UCSD-AML1 (cell line): ENCODE measurements at regions not wholly inside any gene's neighbourhood (a gene's known extent, or its start where the extent isn't known, plus 50 kb on each side); places are given as distances from the start of the nearest gene placed in this dataset.
"Not testable (repeated sequence)": the region's sequence is repeated elsewhere in the genome, so short reads cannot be mapped to it uniquely, and the experiment has no call there.

ENCODE experiments used
- DNase-seq: peaks from one replicate; lab custom pipeline; 2025; ENCODE audit not compliant: unreplicated experiment; lab: John Stamatoyannopoulos, UW

DNA sequence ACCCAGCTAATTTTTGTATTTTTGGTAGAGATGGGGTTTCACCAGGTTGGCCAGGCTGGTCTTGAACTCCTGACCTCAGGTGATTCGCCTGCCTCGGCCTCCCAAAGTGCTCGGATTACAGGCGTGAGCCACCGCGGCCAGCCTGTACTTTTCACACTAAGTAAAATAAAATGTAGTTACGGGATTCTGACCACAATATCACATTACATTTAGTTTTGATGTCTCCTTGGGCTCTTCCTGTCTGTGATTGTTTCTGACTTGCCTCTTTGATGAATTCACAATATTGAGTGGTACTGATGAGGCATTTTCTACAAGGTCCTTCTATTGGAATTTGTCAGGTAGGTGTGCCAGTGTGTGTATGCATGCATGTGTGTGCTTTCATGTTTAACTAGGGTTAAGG lies 658.6 kb upstream of the TMEM132C start:
- not testable (repeated sequence) for DNase-seq

DNA sequence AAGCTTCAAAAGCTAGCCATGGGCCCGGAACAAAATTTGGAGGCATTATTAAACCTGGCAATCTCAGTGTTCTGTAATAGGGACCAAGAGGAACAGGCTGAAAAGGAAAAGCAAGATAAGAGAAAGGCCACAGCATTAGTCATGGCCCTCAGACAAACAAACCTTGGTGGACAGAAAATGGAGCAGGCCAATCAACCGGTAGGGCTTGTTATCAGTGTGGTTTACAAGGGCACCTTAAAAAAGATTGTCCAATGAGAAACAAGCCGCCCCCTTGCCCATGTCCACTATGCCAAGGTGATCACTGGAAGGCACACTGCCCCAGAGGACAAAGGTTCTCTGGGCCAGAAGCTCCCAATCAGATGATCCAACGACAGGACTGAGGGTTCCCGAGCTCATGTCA lies 653.9 kb upstream of the TMEM132C start:
- no peak for DNase-seq

DNA sequence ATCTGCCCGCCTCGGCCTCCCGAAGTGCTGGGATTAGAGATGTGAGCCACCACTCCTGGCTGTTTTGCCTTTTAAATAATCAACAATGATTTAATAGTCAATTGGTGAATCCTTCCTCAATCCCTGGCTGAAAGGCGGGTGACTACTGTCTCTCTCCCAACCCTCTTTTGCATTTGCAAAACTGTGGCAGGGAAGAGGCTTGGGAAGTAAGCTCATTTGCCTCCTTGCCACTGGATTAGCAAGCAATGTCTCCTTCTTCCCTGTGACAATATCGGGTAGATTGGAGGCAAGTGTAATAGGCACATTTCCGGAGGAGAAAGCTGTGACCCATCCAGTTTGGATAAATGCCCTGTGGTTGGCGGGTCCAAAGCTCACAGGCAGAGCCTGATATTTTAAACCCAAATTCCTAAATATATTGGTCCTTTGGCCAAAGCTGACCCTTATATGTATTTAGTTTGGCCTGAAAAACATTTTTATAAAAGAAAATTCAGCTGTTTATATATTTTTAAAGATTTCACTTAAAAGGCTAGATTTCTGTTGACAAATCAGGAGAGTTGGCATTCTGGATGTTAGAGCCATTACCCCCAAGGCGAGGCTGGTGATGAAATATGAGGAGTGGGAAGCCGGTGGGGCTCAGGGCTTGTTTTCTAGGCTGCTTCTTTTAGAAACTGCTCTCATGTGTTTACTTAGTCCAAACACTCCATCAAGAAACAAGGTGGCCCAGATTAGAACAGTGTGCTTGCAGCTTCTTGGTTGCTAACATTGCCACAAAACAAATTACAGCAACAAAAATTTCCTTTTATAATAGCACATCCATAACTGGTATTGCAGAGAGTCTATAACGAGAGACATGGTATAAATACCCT lies 646.9 kb upstream of the TMEM132C start:
- DNase-seq: no peak

DNA sequence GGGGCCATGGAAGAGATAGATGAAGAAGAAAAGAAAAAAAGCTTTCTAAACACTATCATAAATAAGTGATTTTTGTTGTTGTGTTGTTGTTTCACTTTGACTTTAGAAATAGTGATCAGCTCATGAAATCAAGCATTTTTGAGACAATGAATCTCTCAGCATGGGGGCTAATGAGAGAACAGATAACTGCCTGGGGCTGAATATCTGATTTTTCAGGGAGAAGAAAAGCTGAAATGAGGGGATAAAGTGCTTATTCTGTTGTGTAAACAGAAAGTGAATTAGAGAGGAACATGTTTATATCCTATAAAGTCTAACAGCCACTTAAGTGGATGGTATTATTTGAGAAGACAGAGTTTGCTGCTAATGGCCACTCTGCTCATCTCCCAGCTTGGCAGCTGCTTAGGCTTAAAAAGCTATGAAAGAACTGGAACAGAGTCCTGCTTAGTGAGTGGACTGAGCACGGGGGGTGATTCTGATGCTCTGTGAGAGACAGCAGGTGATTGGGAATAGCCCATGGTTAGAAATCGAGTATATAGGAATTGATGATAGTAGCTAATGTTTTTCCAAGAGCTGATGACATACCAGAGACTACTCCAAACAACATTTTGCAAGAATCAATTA lies 646.1 kb upstream of the TMEM132C start:
- DNase-seq: no peak

DNA sequence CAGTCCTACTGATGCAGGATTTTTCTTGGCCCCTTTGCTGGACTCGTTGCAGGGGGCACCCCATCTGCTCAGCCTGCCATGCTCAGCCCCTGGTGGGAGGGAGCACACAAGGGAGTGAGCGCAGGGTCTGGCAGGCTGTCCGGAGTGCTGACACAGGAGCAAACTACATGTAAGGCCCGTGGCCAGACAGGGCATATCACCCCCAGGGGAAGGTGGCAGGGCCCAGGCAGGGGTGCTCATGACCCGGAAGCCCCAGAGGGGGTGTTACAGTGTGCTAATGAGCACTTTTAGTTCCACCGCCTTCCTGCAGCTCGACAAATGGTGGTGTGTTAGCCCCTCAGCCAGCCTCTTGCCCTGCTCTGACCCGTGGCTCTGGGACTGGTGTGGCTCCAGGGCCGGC lies 645.6 kb upstream of the TMEM132C start:
- no peak for DNase-seq

DNA sequence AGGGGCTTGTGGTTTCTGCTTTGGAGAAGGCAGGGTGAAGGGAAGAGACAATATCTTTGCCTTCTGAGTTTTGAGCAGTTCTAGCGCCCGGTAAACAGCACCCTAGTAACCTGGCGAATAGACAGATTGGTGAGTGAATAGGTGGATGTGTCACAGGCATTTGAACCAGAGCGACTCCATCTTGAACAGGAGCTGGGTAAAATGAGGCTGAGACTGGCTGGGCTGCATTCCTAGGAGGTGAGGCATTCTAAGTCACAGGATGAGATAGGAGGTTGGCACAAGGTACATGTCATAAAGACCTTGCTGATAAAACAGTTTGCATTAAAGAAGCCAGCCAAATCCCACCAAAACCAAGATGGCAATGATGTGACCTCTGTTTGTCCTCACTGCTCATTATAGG lies 643.6 kb upstream of the TMEM132C start:
- no peak for DNase-seq

DNA sequence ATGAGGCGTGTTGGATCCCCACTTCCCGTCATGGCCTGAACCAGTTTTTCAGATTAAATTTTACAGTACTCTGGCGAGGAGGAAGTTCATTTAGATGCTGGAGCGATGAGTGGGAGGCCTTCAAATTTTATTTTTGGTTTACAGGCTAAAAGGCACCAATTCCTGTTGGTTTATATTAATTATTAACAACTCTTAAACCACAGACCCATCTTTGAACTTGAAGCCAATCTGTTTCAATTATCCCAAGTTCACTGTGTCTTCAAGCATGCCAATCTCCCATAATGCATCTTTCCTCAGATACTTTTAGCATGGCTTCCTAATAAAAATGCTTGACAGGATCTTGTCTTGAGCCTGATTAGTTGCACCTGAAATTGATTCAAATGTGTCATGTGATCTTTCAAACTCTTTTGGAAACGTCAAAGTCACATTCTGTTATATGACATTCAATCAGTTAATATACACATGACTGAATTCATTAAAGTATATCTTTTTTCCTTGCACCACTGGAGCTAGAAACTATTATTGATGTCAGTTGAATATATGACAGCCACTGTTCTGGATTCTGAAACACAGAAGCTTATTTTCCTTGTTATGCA lies 641.7 kb upstream of the TMEM132C start:
- DNase-seq: no peak

DNA sequence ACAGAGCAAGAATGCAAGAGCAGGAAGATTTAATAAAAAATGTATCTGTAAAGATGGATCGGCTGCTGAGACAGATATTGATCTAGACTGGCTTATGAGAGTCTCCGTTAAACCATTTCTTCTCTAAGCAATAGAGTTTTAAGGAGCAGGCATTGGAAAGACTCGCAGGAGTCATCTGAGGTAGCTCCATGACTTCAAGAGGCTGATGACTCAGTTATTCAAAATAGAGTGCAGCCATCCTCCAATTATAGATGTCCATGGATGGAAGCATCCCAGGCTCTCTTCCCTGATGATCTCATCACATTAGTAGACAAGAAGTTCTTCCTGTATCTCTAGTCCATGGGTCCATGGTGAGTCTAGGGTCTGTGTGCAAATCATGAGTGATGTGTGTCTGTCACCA lies 638.3 kb upstream of the TMEM132C start:
- no peak for DNase-seq

DNA sequence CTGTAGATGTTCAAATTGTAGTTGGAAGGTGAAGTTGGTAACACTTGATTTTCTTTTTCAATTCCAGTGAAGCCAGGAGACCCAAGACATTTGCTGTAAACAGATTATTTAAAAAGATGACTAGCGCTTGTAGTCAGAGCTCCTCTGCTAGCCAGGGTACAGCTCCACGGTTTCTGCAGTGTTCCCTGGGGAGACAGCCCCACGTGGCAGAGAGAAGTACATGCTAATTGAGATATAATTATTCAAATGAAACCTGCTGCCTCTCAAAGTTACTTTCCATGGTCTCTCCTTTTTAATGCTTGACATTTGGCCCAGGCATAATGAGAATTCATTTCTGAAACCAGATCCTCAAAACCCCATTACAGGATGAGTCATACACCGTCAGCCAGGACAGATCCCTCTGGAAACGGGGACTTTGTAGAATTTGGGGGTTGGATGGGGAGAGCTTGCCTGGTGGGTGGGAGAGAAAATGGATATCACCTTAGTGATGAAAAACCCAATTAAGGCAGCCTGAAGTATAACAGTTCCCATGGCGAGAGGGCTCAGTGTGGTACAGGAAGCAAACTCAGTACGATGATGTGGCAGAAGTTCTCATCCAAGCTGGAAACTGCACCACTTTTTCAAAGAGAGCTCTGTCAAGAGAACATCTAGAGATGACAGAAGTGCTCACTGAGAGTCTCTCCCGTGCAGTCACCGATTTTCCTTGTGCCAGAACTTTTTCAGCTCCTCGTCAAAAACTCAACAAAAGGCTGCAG lies 637.7 kb upstream of the TMEM132C start:
- no peak for DNase-seq

DNA sequence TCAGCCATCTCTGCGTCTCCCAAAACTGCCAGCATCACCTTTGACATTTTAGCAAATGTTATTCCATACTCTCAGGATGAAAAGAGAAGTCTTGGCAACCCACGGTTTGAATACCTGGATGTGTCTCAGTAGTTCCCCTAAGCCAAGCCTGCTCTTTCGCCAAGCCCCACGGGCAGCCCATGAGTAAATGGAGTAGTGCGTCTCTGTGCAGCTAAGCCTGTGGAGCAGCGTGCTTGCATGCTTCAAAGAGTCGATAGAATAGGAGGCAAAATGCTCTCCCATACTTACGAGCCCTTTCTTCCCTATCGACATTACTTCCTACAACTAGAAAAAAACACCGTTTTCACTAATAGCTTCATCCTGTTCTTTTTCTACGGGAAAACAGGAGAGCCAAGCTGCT lies 634.5 kb upstream of the TMEM132C start:
- DNase-seq: no peak

DNA sequence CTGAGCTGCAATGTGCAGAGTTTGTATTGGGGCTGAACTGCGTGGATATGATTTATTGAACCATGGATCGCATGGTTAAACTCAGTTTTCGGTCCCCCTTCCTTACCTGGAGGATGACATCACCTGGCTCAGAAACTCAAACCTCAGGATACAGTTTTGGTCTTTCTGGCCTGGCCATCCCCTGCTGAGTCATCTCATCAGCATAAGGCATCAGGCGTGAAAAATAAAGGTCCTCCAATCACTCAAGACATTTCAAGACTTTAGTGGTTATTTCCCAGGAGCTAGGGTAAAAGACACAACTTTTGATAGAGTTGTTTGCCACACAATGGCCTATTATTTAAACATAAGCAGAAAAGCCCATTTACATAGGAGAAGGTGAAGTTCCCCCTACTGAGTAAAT lies 631.1 kb upstream of the TMEM132C start:
- no peak for DNase-seq

DNA sequence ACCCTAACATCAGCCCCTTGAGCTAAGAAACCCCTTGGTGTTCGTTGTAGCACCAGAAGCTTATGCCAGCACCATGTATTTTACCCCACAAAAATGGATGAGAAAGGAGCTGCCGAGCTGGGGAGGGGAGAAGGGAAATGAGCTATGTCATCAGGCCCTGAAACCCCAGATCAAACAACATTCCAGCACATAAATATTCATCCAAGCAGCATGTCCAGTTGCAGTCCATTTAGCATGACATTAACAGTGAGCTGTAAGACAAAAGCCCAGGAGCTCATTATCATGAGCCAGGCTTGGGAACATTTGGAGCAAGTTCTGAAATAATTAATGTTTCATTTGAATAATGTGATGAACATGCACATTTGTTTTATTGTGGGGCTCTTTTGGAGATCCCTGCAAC lies 630.1 kb upstream of the TMEM132C start:
- DNase-seq: no peak

DNA sequence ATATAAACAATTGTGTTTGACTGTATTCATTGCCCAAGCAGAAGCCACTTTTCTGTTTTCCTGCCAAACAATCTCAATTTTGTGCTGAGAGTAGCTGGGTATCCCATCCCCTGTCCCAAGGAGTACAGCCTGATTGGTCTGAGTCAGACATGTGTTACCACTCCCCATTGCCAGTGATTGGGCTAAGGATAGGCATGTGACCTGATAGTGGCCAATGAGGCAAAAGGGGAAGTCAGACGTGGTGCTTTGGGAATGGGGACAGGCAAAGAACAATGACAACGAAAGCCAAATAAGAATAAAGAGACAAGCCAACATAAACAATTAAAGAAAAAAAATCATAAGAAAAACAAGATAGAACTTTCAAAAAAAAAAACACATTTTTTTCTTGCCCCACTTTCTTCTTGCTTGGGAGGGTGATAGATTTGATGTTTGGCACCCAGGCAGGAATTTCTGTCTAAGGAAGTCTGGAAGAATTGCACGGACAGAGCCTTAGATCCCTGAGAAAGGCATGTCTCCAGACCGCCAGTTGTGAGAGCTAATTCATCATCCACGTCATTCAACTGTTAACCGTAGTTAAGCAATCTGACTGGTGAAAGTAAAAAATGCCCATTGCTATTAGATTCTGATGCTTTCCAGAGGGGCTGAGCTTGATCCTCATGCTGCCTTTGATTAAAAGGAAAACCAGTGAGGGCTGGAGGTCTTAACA lies 626.6 kb upstream of the TMEM132C start:
- DNase-seq: no peak

DNA sequence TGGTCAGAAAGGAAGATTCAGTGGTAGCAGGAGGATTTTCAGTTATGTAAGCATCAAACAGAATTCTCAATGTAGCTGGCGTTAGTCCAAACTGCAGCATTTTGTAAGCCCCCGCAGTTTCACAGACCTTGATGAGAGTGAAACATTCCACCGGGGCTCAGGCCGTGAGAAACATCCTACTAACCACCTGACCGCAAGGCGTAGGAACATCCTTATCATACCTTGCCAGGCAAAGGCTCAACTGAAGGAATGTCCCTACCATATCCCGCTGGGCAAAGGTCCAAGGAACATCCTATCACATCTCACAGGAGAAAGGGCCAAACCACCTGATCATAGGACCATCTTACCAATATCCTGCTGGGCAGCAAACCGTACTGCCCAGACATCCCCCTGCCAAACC lies 624.8 kb upstream of the TMEM132C start:
- no peak for DNase-seq

DNA sequence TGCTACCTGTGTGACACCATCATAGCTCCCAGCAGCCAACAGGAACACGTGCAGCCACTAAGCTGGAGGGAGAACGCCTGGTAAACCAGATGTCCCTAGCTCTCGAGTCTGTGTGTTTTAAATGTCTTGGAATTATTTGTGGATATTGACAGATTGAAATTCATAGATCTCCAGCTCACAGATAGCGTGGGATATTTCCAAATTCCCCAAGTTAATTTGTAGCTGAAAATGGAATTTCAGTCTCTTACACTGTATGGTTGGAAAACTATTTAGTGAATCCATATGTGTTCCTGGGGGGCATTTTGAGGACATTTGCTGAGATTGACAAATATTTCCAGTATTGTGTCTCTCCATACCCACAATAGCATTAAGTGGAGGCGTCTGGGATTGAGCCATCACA lies 618.6 kb upstream of the TMEM132C start:
- DNase-seq: no peak

DNA sequence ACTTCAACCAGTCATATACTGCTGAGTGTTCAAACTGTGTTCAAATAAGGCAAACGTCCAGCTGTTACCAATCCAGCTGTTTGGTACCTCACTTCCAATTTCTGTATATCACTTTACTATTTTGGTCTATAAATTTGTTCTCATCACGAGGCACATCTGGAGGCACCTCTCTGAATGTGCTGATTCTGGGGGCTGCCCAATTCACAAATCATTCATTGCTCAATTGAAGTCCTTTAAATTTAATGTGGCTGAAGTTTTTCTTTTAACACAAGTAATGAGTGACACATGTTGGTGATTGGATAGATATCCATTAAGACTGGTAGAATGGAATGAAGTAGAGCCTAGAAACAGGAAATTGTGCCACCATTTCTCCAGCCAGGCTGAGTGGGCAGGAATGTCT lies 617.0 kb upstream of the TMEM132C start:
- no peak for DNase-seq

DNA sequence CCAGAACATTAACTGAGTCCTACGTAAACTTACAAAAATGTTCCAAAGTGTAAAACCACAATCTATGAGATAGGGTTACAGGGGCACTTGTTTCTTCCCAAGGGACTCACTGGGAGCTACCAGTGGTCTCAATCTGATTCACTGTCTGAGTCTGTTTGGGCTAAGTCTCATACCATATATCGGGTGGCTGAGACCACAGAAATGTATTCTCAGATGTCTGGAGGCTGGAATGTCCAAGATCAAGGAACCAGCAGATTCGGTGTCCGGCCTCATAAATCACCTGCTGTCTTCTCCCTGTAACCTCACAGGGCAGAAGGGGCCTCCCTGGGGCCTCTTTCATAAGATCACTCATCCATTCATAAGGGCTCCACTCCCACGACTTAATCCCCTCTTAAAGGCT lies 616.3 kb upstream of the TMEM132C start:
- DNase-seq: no peak

DNA sequence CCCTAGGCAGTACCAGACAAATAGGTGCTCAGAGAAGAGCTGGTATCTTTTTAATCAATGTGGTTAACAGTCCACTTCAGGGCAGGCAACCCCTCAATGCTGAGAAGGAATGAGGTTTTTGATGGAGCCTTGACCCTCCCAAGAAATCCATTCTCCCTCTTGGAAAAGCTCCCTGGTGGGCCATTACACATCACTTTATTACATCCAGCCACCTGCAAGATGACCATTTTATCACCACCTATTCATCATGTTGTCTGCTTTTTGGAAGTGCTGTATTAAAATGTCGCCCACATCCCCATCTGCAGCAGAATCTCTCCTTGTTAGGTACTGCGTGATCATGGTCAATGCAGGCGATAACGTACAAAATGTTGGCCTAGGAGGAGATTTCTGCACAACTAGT lies 614.7 kb upstream of the TMEM132C start:
- DNase-seq: no peak

DNA sequence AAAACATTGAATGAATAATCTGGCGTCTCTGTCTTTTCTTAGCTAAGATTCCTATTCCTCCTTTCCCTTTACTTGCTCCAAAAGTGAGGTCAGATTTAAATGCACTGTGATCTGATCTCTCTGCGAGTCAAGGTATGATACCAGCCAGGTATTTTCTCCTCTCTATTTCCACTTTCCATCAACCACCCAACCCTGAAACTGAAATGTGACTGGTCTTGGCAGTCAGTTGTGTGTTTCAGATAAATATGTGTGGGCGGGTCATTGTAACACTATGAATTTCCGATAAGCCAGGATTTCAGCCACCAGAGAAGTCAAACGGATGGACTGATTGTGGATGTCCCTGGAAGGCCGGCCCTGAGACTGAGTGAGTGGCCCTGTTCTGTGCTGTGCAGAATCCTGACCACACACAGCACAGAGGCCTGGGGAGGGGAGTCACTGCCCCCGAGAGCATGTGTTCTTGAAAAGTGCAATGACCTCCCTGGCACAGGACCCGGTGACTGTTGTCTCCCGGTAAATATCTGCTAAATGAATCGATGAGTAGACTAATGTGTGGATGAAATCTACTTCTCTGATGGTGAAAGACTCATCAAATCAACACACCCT lies 612.5 kb upstream of the TMEM132C start:
- DNase-seq: no peak

DNA sequence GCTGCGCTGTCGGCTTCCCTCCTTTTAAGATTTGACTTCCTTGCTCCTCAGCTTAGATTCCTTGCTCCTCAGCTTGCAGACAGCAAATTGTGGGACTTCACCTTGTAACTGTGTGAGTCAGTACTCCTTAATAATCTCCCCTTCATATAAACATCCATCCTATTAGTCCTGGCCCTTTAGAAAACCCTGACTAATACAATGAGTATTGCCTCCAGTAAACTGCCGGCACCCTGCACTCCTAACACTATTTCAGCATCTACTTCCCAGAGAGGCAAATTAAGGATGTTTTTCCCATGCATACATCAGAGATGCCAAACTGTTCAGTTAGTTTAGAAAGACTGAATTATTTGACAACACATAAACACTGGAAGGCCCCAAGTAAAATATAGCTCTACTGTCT lies 611.3 kb upstream of the TMEM132C start:
- no peak for DNase-seq

DNA sequence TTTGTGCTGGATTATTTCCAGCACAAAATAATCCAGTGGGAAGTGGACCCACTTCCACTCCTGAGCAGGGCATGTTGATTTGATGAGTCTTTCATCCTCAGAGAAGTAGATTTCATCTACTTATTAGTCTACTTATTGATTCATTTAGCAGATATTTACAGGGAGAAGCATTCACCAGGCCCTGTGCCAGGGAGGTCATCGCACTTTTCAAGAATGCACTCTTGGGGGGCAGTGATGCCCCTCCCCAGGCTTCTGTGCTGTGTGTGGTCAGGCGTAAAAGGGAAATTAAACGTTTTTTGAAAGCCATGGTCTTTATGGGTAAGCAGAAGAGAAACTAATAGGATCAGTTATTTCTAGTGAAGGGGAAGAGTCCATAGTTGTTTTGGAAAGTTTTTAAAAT lies 610.7 kb upstream of the TMEM132C start:
- DNase-seq: no peak
